ENCODE measurements at regions not wholly inside any gene's neighbourhood (a gene's known extent, or its start where the extent isn't known, plus 50 kb on each side); places are given as distances from the start of the nearest gene placed in this dataset.

DNA sequence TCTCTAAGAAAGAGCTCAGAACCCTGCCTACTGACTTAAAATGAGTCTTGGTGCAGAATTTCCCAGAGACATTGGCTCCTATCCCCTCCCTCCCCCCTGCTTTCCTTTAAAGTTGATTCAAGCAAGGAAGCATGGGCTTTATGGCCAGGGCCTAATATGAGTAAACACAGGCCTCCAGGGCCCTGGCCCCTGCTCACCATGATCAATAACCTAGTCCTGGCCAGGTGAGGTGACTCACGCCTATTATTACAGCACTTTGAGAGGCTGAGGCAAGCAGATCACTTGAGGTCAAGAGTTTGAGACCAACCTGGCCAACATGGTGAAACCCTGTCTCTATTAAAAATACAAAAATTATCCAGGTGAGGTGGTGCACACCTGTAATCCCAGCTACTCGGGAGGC lies 165.1 kb upstream of the TMCC3 start:
- DNase-seq (ENCODE audit: low spot score), result no peak

GRCh38 chr12:94813314-94813713 lies 163.0 kb upstream of the TMCC3 start:
- no peak for DNase-seq (ENCODE audit: low spot score)

GRCh38 chr12:94812345-94812744 lies 162.0 kb upstream of the TMCC3 start:
- no peak for DNase-seq (ENCODE audit: low spot score)

GRCh38 chr12:94811611-94812010 lies 161.3 kb upstream of the TMCC3 start:
- DNase-seq (ENCODE audit: low spot score), result no peak

GRCh38 chr12:94807951-94808350 lies 157.6 kb upstream of the TMCC3 start:
- DNase-seq (ENCODE audit: low spot score), result no peak

GRCh38 chr12:94806617-94807016 lies 156.3 kb upstream of the TMCC3 start:
- DNase-seq (ENCODE audit: low spot score), result no peak

DNA sequence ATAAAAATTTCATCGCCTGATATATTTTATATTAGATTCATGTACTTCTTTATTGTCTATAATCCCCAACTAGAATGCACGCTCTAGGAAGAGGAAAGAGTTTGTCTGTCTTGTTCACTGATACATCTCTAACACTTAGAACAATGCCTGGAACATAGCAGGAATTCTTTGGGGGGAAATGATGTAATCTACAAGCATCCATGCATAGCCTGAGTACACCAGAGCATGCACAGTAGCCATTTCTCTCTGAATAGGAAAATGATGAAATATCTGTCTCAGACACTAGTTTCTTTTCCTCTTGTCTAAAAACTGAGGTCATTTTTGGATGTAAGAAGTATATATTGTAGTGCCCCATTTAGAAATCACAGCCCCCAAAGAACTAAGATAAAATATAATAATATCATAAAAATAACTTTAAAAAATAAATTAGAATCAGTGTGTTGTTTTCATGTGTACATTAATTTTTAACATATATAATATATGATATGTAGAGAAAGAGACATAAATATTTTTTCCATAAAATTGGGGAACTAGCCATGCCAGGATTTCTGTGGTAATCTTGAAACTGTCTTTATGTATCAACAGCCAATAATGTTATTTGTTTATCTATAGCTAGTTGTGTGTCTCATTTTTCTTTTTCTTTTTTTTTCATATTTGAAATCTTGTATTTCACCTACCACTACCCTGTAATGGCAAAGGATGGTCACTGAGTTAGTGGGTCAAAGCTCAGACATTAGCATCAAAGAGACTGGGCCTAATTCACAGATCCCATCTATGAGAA lies 155.6 kb upstream of the TMCC3 start:
- no peak for DNase-seq (ENCODE audit: low spot score)

GRCh38 chr12:94803939-94804338 lies 153.6 kb upstream of the TMCC3 start:
- no peak for DNase-seq (ENCODE audit: low spot score)

- no peak for DNase-seq (ENCODE audit: low spot score)
Observed at GRCh38 chr12:94802796-94803195, 152.4 kb upstream of the TMCC3 start.

GRCh38 chr12:94801745-94802144 lies 151.4 kb upstream of the TMCC3 start:
- no peak for DNase-seq (ENCODE audit: low spot score)

DNA sequence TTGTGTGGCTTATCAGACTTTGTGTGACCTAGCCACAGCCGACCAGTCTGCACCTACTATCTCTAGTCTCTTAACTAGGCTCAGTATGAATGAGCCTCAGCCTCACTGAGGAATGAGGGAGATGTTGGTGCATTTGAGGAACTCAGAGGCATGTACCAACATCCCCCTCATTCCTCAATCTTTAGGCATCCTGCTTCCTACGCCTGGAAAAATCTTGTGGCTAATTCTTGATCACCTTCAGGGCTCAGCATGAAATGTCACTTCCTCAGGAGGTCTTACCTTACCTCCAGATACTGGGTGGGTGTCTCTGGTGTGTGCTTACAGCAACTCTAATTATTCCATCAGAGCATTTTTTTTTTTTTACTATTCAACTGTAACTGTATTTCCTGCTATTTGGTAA lies 148.8 kb upstream of the TMCC3 start:
- no peak for DNase-seq (ENCODE audit: low spot score)

- DNase-seq (ENCODE audit: low spot score), result no peak
Observed at GRCh38 chr12:94798113-94798512, 147.8 kb upstream of the TMCC3 start.

- DNase-seq (ENCODE audit: low spot score), result no peak
Observed at GRCh38 chr12:94795520-94795919, 145.2 kb upstream of the TMCC3 start.

- no peak for DNase-seq (ENCODE audit: low spot score)
Observed at GRCh38 chr12:94795044-94795443, 144.7 kb upstream of the TMCC3 start.

- DNase-seq (ENCODE audit: low spot score), result no peak
Observed at GRCh38 chr12:94793191-94793595, 142.8 kb upstream of the TMCC3 start.

GRCh38 chr12:94792693-94793092 lies 142.3 kb upstream of the TMCC3 start:
- no peak for DNase-seq (ENCODE audit: low spot score)

DNA sequence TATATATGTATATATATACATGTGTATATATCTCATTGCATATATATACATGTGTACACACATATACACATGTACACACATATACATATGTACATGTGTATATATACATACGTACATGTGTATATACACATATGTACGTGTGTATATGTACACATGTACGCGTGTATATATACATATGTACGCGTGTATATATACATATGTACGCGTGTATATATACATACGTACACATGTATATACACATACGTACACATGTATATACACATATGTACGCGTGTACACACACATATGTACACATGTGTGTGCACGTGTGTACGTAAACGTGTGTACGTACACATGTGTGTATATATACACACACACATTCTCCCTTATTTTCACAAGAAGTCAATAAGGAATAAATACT lies 141.6 kb upstream of the TMCC3 start:
- DNase-seq (ENCODE audit: low spot score), result no peak

- DNase-seq (ENCODE audit: low spot score), result no peak
Observed at GRCh38 chr12:94790825-94791224, 140.5 kb upstream of the TMCC3 start.

DNA sequence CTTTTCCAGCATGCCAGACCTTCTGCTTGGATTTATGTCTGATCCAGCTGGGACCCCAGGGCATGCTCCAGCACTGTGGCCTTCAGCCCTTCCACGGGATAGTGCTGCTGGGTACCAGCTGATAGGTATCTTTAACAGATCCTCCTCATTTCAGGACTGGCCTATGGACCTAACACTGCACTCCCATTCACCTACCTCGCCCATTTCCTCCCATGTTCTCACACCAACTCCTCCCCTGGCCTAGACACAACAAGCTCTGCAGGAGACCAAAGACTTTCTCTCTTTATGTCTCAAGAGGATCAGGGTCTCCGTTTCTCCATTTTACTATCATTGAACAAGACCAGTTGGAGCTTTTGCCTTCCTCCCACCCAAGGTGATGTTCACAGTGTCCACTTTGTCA lies 140.0 kb upstream of the TMCC3 start:
- DNase-seq (ENCODE audit: low spot score), result no peak

- DNase-seq (ENCODE audit: low spot score), result no peak
Observed at GRCh38 chr12:94789510-94790225, 139.3 kb upstream of the TMCC3 start.

GRCh38 chr12:94788298-94788697 lies 137.9 kb upstream of the TMCC3 start:
- no peak for DNase-seq (ENCODE audit: low spot score)

GRCh38 chr12:94786906-94787305 lies 136.5 kb upstream of the TMCC3 start:
- no peak for DNase-seq (ENCODE audit: low spot score)

DNA sequence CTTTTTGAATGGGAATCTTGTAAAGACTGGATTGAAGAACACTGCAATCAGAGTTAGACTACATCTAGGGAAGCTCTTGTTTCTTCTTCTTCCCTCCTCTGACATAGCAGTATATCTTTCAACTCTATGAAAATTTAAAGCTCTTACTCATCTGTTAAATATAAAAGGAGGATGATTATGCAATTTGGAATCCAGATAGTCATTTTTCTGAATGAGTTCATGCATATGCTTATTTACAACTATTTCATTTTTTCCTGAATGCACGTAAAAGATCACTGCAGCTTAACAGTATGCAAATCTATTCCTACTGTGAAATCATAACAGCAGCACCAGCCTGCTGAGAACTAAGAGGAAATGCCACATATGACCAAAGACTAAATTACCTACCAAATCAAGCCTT lies 133.5 kb upstream of the TMCC3 start:
- no peak for DNase-seq (ENCODE audit: low spot score)

- DNase-seq (ENCODE audit: low spot score), result no peak
Observed at GRCh38 chr12:94783343-94783742, 133.0 kb upstream of the TMCC3 start.
